Stimulated activated CD4-positive, alpha-beta T cell treated with anti-CD3 and anti-CD28 coated beads, Interleukin-12 subunit alpha, Interleukin-12 subunit beta, amount 100 ng/mL, for 4 hours (primary cell): ENCODE measurements at regions not wholly inside any gene's neighbourhood (a gene's known extent, or its start where the extent isn't known, plus 50 kb on each side); places are given as distances from the start of the nearest gene placed in this dataset.
"Not testable (repeated sequence)": the region's sequence is repeated elsewhere in the genome, so short reads cannot be mapped to it uniquely, and the experiment has no call there.

Experiments used
- DNase-seq: peaks from one replicate; pipeline ENCODE4 v3.0.0-alpha.2; 2020

DNA sequence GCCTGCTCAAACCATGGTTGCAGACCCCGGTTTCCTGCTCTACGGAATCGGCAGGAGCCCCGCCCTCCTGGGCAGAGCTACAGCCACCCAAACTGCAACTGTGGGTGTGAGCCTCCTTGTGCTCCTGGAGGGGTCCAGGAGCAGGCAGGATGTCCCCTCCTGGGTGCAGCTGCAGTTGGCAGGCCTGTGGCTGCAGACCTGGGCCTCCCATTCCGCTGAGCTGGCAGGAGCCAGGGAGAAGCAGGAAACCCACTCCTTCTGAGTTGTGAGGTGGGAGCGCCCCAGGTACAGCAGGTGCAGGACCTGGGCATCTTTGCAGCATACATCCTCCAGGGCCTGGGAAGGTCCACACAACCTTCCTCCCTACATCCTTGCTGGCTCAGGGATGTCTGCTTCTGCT lies 578.7 kb upstream of the USP24 start:
- DNase-seq = no peak

DNA sequence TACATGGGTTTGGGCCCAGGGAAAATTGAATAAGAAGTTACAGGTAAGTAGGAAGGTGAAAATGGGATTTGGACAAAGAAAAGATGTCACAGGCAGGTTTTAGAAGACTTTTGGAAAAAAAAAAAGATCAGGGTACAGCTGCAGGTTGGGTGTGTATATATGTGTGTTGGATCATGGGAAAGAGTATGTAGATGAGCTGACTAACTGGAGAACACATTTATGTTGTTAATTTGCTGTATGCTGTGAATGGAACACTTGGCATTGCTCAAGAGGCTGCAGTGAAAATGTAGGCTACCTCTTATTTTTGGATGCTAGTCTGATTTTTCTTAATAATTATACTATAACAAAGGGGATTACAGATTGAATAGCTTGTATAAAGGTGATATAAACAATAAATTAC lies 577.7 kb upstream of the USP24 start:
- no peak for DNase-seq

DNA sequence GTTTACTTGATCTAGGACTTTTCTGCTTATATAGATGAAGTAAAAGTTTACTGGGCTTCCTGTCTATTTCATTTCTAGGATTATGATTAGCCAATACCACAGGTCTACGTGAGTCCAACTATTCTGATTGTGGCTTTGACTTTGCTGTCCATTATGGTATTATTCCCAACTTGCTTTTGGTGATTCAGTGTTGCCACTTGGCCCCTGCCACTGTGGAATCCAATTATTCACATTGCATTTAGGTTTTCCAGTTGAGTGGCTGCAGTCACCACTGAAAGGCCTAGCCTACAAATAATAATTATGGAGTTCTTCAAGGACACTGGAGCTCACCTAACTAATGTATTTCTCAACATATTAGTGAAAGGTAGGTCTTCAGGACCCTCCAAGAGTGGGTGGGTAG lies 574.3 kb upstream of the USP24 start:
- DNase-seq = no peak

DNA sequence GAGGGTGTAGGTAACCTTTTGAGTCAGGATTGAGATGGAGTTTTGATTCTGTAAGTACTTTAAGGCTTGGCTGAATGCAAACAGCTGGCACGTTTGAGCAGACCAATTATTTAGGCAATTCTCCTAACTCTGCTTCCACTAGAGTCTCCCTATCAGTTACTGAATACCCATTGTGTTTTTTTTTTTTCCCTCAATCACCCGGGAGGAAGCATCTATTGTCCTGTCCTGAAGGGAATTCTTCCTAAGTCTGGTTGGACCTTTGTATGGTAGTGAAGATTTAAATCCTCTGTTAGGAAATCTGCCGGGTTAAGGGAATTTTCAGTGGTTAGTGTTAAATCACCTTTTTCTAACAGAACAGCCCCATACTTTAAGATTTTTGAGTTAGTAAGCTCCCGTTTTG lies 571.2 kb upstream of the USP24 start:
- DNase-seq = no peak

DNA sequence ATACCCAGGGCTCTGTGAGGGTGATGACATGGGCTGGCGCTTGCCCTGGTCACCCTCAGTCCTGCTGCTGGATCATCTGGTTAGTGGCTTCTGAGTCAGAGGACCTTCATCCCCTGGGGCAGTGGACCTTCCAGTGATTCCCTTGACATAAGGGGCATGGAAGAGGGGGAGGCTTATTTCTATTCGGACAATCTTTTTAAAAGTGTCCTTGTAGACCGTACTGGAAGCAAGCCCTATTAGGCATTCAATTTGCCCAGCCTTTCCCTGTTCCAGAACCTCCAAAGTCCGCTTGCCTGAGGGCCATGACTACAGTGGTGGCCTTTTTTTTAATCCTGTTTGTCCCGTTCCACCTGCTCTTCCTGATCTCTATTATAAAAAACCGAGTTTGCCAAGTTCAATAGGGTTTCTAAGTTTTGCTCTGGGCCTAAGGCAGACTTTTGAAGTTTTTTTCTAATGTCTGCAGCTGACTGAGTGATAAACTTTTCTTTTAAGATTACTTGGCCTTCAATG lies 569.8 kb upstream of the USP24 start:
- DNase-seq = not testable (repeated sequence)

DNA sequence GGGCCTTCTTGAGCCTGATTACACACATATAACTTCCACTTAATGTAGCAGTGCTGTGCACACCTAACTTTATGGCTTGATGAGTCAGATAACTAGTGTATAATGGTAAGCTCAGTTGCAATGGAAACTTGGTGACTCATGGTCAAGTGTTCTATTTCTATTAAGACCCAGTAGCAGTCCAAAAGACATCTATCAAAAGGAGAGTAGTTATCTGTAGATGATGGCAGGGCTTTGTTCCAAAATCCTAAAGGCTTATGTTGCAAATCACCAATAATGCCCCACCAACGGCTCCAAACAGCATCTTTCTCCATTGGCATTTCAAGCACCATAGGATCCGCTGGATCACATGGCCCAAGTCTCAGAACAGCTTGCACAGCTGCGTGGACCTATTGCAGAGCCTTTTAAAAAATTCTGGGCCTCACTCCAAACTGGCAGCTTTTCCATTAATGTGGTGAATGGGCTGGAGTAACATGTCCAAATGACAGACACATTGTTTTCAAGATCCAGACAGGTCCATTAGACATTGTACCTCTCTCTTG lies 566.8 kb upstream of the USP24 start:
- no peak for DNase-seq

DNA sequence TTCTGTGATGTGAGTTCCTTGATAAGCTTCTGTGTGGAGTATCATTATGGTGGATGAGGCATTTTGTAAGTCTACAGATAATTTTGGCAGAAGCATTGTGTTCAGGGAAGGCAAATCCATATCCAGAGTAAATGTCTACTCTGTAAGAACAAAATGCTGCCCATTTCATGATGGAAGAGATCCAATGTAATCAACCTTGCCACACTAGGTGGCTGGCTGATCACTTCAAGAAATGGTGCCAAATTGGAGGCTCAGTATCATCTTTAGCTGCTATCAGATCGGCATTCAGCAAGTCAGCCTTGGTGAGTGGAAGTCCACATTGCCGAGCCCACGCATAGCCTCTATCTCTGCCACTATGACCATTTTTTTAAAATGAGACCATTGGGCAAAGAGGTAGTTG lies 565.8 kb upstream of the USP24 start:
- no peak for DNase-seq

DNA sequence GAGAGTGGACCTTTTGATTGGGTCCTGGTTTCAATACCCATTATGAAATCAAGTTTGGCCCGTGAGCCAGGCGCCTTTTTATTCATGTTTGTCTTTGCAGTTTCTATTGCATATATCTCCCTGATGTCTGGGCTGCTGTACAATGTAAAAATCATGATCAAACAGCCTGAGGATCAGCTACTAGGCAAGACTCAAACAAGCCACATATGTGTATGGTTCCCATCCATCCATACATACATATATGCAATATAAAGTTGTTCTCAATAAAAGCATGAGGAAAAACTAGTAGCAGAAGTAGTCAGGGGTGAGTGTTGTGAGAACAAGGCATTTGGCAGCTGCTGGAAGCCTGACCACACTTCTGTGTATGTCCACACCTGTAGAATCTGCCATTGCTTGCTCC lies 562.4 kb upstream of the USP24 start:
- DNase-seq = no peak

DNA sequence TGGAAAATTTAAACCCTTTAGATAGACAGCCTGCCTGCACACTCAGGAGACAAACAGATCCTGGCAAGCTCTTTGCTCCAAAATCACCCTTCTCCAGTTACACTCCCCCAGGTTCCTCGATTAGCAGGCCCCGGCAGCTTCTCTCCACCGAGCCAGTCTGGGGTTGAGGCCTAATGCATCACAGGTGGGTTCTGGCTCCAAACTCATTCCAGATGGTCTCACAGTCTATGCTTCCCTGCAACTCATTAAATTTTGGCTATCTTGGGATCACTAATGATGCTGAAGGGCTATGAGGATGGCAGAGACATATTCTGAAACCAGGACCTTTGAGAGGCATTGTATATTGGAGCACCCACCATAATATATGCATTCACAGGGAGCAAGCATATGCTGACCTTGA lies 559.8 kb upstream of the USP24 start:
- DNase-seq = no peak

DNA sequence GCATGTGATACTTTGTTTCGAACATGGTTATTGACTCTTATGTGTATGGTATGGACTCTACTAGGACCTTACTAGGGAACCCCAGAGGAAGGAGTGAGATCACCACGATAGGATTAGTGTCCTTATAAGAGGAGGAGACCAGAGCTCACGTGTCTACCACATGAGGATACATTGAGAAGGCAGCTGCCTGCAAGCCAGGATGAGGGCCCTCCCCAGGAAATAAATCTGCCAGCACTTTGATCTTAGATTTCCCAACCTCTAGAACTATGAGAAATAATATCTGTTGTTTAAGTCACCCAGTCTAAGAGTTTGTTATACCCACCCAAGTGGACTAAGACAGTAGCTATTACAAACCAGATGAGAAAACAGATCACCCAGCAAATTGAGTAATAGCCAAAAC lies 559.3 kb upstream of the USP24 start:
- no peak for DNase-seq

DNA sequence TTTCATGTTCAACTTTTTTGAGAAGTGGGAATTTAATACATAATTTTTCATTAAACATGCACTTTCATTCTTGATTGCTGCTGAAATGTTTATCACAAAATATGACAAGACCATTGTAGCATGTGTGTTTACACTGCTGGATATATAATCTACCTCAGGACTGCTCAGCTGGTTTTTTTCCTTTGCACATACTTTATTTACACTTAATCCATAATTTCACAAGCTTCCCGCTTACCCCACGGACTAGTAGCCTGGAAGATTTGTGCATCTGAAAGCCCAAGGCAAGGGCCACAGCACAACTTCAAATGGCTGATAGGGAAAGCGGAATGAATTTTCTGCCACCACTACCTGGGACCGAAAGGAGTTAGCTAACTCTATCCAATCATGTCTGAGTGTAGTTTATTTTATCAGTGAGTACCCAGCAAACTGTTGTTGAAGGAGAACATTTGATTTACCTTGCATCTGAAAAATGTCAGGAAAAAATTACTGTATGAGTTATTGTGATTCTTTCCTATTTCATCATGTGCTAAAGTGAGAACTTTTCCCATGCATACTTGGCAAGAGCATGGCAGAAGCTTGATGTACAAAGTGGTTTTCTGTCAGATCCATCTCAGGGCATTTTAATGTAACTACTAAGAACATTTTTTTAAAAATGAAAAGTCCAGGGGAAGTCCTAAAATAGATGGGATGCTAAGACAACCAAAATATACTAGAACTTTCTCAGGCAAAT lies 558.2 kb upstream of the USP24 start:
- DNase-seq = no peak

DNA sequence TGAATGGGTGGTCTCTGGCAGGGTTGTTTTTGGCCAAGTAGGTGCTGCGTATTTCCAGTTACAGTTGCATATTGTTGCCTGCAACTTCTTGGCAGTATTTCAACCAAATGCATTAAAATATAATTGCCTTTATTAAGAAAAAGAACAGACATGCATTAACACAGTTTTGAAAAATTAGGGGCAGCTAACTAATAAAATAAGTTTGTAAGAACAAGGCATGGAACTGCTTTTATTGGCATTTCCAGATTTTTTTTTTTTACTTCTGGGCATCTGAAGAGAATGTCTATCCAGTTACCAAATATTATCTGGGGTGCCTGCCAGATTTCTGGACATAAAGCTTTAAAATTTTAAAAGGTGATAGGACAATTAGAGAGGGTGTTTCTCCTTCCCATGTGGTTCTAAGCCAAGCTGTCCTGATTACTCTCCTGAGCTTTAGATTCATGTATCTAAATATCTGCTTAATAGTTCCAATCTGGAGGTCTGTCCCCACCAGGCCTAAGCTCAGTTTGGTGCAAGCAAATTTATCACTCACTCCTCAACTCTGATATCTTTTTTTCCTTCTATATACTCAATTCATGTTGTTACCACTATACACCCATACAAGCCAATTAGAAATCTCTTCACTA lies 553.3 kb upstream of the USP24 start:
- no peak for DNase-seq

DNA sequence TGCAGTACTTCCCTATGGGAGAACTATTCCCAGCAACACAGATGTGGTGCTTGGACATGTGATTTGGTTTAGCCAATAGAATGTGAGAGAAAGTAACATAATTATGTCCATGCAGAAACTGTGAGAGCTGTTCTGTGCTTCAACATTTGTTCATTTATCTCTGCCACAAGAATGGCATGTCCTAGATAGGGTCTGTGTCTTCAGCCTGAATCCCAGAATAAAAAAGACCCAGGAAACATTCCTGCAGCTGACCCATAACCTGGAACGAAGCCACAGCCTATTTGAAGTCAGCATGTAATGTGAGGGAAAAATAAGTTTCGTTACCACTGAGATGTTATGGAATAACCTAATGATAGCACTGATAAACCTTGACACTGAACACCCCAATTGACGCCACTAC lies 552.0 kb upstream of the USP24 start:
- DNase-seq = no peak

DNA sequence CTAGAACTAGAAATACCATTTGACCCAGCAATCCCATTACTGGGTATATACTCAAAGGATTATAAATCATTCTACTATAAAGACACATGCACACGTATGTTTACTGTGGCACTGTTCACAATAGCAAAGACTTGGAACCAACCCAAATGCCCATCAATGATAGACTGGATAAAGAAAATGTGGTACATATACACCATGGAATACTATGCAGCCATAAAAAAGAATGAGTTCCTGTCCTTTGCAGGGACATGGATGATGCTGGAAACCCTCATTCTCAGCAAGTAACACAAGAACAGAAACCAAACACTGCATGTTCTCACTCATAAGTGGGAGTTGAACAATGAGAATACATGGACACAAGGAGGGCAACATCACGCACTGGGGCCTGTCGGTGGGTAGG lies 550.3 kb upstream of the USP24 start:
- DNase-seq = not testable (repeated sequence)

DNA sequence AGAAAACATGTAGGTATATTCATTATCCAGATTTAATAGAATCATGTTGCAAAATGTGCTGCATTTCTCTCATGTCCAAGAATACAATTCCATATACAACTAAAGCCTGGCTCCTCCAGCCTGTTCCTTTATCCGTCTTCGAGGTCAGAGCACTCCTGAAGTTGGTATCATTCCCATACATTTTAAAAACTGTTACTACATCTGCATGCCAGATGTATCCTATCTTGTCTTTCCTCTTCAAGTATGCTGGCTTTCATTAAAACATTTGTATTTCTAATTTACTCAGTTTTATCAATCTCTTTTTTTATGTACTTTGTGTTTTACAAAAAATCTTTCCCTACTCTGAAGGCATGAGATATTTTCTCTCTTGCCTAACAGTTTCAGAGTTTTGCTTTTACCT lies 536.6 kb upstream of the USP24 start:
- no peak for DNase-seq

DNA sequence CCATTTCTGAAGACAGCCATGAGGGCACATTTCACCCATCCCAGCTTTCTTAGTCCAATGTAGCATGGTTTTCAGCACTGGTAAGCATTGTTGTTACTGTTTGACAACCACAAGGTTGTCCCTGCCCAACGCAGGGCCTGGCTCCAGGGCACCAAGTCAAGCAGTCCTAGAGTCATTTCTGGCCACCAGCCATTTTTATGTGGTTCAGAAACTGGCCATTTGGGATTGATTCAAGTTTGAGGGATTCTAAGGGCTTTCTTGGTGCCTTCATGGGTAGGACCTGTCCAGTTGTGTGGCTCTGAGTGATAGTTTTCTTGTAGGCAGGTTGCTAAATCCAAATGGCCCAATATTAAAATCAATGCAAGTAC lies 535.4 kb upstream of the USP24 start:
- no peak for DNase-seq

DNA sequence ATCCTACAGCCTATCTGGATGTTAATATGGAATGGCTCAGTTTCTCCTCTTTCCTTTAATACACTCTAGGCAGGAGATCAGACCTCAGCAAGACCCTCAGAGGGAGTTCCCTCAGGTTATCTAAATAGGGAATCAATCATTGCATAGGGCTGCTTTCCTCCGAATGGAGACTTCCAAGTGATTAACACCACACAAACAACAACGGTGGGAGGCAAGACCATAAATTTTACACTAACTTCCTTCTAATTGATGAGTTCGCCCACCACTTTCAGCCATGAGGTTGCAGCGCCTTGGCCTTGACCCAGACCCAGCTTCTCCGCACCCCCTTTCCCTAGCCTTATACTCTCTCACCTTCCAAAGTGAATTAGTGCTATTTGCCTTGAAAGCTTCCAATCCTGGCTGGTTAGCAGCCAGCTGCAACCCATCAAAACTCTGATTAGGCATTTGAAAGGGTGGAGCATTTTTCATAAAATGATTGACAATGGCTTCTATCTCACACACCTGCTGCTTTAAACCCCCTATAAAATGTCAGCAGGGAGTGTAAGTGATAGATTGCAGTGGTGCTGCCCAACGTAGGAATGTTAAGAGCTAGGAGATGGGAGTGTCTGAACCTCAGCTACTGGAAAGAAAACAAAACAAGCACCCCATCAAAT lies 534.9 kb upstream of the USP24 start:
- no peak for DNase-seq

DNA sequence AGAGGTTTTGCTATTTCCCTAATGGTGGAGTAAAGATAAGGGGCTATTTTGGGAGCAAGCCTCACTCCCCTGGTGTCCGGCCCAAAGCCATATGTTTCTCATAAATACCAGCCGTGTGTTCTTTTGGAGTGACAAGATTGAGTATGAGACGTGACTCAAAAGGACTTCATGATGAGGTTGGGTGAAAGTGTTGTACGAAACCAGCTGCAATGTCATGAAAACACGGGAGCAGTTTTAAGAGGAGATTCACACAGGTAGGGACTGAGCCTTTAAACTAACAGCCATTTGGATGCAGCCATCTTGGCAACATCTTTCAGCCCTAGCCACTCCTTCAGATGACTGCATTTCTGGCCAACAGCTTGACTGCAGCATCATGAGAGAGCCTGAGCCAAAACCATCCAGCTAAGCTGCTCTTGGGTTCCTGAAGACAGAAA lies 532.3 kb upstream of the USP24 start:
- DNase-seq = no peak

DNA sequence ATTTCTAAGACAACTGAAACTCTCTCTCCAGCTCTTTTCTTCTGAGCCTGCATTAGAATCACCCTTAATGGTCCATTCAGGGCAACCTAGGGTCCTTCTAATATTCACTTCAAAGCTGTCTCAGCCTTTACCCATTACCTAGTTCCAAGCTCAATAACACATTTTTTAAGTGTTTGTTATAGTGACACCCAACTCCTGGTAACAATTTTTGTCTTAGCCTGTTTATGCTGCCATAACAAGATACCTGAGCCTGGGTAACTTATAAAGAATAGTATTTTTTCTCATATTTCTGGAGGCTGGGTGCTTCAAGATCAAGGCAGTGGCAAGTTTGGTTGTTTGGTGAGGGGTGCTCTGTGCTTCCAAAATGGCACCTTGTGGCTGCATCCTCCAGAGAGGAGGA lies 531.5 kb upstream of the USP24 start:
- DNase-seq = no peak

DNA sequence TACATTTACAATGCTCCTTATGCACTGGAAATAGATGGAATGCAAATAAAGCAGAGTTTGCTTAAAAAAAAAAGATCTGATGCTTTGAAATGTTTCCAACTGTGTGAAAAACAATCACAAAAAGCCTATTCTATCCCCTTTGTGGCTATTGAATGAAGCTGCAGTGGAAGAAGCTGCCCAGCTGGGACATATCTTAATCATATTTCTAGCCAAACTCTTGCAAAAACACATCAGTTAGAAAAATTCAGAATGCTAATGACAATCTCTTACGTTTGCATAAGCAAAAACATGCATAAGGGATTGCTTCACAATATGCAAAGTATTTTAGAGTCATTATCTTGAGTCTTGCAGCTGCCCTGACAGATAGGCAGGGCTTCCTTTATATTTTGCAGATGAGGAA lies 526.4 kb upstream of the USP24 start:
- DNase-seq = no peak

DNA sequence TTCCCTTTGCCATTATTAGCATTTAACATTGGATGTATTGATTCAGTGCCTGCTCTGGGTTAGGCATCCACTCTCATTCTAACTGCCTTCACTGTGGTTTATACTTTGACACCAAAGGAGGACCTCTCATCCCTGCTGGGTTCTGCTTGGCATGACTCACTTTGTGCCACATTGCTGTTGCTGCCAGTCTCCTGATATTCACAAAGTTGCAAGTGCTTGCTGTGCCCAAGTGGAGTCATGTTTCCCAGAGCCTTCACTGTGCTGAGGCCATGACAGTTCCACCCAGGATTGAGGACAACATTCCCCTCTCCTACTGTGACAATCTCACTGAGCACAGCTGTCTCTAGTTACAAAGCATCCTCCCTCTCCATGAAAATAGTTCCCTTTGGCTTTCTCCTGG lies 519.9 kb upstream of the USP24 start:
- no peak for DNase-seq

DNA sequence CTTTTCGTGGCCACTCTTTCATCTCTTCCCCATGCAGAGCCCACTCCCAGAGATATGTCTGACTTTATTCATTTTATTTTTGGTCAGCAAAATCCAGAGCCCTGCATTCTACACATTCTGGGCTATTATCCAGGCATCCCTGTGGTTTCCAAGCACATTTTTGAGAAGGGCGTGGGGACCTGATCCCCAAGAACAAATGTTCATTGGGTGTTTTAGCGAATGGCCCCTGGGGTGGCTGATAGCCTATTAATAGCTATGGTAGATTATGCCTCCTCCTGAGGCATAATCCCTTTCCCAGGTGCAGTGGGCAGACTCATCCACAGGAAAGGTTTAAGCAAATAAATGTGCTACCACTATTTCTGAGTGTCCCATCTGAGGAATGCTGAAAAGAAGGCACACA lies 511.8 kb upstream of the USP24 start:
- DNase-seq = no peak

DNA sequence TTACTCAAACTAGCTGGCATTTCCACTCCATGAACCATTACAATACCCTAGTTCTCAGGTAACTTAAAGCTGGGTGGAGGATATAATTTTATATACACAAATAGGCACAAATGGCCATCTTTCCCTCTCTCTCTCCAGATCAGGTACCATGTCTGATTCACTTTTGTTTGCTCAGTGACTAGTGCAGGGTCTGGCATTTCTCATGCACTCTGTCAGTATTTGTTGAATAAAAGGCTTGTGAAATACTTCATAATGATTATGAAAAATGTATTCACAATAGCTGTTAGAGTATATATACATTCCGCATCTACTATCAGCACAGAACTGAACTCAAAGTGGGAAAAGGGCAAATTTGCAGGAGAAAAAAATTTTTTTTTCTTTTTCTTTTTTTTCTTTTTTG lies 510.2 kb upstream of the USP24 start:
- no peak for DNase-seq
